Activated CD8-positive, alpha-beta memory T cell treated with anti-CD3 and anti-CD28 coated beads, Interleukin-2, amount 50 U/mL, for 48 hours (primary cell): ENCODE measurements at regions not wholly inside any gene's neighbourhood (a gene's known extent, or its start where the extent isn't known, plus 50 kb on each side); places are given as distances from the start of the nearest gene placed in this dataset.
A peak's percentile ranks its signal among the peaks of the same experiment; 100 is the strongest.

Source experiments
- DNase-seq: peaks from one replicate; pipeline ENCODE4 v3.0.0-alpha.2; 2020

GRCh38 chr1:95370691-95371562 is 136.9 kb downstream of the RWDD3 start:
- DNase-seq: no peak

- DNase-seq: no peak
These were observed 137.8 kb downstream of the RWDD3 start for GRCh38 chr1:95371666-95372282.

- DNase-seq: no peak
These were observed 141.2 kb downstream of the RWDD3 start for GRCh38 chr1:95375174-95375573.

GRCh38 chr1:95380909-95381308 is 146.9 kb downstream of the RWDD3 start:
- no peak for DNase-seq

- DNase-seq: no peak
These were observed 148.2 kb downstream of the RWDD3 start for GRCh38 chr1:95382000-95382786.

GRCh38 chr1:95383111-95383510 is 149.1 kb downstream of the RWDD3 start:
- no peak for DNase-seq

- DNase-seq: peak; percentile 58
These were observed 150.6 kb downstream of the RWDD3 start for GRCh38 chr1:95384567-95384966.

- DNase-seq: no peak
These were observed 152.4 kb downstream of the RWDD3 start for GRCh38 chr1:95386371-95386770.

- DNase-seq: no peak
These were observed 152.9 kb downstream of the RWDD3 start for GRCh38 chr1:95386915-95387314.

- DNase-seq: no peak
These were observed 154.0 kb downstream of the RWDD3 start for GRCh38 chr1:95388031-95388430.

GRCh38 chr1:95393434-95393833 is 159.4 kb downstream of the RWDD3 start:
- DNase-seq: no peak

- no peak for DNase-seq
These were observed 162.5 kb downstream of the RWDD3 start for GRCh38 chr1:95396557-95396956.

- DNase-seq: no peak
These were observed 168.8 kb downstream of the RWDD3 start for GRCh38 chr1:95402780-95403179.

GRCh38 chr1:95406279-95406678 is 172.3 kb downstream of the RWDD3 start:
- no peak for DNase-seq

GRCh38 chr1:95407131-95407885 is 173.3 kb downstream of the RWDD3 start:
- no peak for DNase-seq

- no peak for DNase-seq
These were observed 173.9 kb downstream of the RWDD3 start for GRCh38 chr1:95407886-95408291.

GRCh38 chr1:95408507-95409136 is 174.6 kb downstream of the RWDD3 start:
- DNase-seq: no peak

GRCh38 chr1:95409276-95409675 is 175.3 kb downstream of the RWDD3 start:
- DNase-seq: no peak

GRCh38 chr1:95409901-95410300 is 175.9 kb downstream of the RWDD3 start:
- no peak for DNase-seq

GRCh38 chr1:95415146-95415545 is 181.1 kb downstream of the RWDD3 start:
- no peak for DNase-seq

GRCh38 chr1:95426772-95427171 is 192.8 kb downstream of the RWDD3 start:
- DNase-seq: no peak

GRCh38 chr1:95427525-95427924 is 193.5 kb downstream of the RWDD3 start:
- no peak for DNase-seq
